ENCODE measurements at regions not wholly inside any gene's neighbourhood (a gene's known extent, or its start where the extent isn't known, plus 50 kb on each side); places are given as distances from the start of the nearest gene placed in this dataset.
A peak's percentile ranks its signal among the peaks of the same experiment; 100 is the strongest.

DNA sequence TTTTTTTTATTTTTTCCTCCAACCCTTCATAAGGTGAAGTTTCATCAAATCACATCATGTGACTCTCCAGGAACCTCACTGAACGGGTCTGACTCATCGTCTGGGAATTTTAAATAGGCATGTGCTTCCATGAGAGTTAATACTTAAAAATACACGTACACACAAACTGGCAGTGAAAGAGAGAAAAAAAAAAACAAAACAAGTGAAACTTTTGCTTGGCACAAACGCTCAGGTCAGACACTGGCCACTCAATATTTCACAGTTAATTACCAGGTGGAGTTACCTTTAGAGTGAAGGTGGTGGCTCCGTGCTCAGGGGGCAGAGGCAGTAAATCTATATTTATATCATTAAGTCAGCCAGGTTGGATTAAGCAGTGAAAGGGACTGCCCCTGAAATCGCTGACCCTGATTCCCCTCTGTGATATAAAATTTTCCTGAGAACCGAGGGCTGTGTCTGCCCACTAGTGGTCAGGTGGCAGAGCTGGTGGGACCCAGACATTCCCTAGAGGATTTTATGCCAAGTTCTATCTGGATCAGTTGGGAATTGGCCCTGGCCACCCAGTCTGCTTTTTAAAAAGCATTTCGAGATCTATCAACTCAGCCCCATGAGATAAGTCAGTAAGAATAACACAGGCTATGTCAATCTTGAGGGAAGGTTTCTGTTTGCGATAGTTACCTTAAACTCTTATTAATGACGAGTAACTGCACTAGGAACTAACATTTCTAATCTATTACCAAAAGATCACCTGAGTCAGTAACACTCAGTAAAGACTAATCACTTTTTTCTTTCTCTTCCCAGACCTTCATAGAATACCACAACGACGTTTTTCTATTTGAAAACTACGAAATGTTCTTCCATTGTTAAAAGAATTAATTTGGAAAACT is 259.1 kb downstream of the HDGFL1 start:
- Histone ChIP-seq H3F3A (ENCODE audit: low read depth) (no peaks in the 10 kb centered on the region), H3K4me2 (peak overlapping the region; percentile 27), H3K9ac (no peak overlapping the region), H4K20me1 (ENCODE audit: low read depth) (no peaks in the 10 kb centered on the region), H3K27ac (no peak overlapping the region), H3K9me3 (ENCODE audit: low read depth) (no peaks in the 10 kb centered on the region), H3K4me3 (no peak overlapping the region), H2AFZ (replicated peaks) (peak overlapping the region; percentile 57), H3K27me3 (no peaks in the 10 kb centered on the region), H3K4me1 (peaks cover 6% of the 10 kb centered on the region), H3K36me3 (no peaks in the 10 kb centered on the region), H3K79me2 (ENCODE audit: low read depth) (no peaks in the 10 kb centered on the region)
- H3K9me3 Mint-ChIP-seq: no peaks in the 10 kb centered on the region
- peak; percentile 75 for DNase-seq (ENCODE audit: low spot score)
- peak overlapping the region; percentile 61 for H3K27ac Mint-ChIP-seq
- no peaks in the 10 kb centered on the region for H3K27me3 Mint-ChIP-seq (ENCODE audit: insufficient read depth, low read depth)
- peaks cover 24% of the 10 kb centered on the region for H3K4me1 Mint-ChIP-seq
- no peak overlapping the region for H3K4me3 Mint-ChIP-seq
- H3K36me3 Mint-ChIP-seq: peaks cover 2% of the 10 kb centered on the region
- TF ChIP-seq, protein P1, sequence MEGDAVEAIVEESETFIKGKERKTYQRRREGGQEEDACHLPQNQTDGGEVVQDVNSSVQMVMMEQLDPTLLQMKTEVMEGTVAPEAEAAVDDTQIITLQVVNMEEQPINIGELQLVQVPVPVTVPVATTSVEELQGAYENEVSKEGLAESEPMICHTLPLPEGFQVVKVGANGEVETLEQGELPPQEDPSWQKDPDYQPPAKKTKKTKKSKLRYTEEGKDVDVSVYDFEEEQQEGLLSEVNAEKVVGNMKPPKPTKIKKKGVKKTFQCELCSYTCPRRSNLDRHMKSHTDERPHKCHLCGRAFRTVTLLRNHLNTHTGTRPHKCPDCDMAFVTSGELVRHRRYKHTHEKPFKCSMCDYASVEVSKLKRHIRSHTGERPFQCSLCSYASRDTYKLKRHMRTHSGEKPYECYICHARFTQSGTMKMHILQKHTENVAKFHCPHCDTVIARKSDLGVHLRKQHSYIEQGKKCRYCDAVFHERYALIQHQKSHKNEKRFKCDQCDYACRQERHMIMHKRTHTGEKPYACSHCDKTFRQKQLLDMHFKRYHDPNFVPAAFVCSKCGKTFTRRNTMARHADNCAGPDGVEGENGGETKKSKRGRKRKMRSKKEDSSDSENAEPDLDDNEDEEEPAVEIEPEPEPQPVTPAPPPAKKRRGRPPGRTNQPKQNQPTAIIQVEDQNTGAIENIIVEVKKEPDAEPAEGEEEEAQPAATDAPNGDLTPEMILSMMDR (IDR thresholded peaks at IDR 0.05): peak; percentile 89
- TF ChIP-seq EZH2phosphoT487 (IDR thresholded peaks at IDR 0.05) (no peak), EZH2 (IDR thresholded peaks at IDR 0.05) (no peak)

DNA sequence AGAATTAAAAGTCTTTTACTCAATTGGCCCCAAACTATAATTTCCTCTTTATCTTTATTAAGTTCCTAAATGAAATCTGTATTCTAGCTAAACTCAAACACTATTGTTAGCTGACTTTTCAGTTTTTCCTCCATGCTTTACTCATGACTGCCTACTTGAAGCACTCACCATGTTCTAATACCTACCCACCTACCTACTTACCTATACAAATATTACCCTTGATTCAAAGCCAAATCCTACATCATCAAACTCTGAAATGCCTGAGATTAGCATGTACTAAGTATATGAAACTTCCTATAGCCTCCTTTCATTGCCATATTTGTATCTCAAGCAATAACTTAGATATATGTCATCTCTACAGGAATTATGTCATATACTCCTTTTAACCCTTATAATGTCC is 259.7 kb downstream of the HDGFL1 start:
- Histone ChIP-seq H4K20me1 (ENCODE audit: low read depth) (no peaks in the 10 kb centered on the region), H3K4me2 (no peak overlapping the region), H3K9ac (no peak overlapping the region), H3K79me2 (ENCODE audit: low read depth) (no peaks in the 10 kb centered on the region), H3K36me3 (no peaks in the 10 kb centered on the region), H3K4me3 (no peak overlapping the region), H2AFZ (replicated peaks) (no peak overlapping the region), H3K4me1 (peaks cover 6% of the 10 kb centered on the region), H3F3A (ENCODE audit: low read depth) (no peaks in the 10 kb centered on the region), H3K27me3 (no peaks in the 10 kb centered on the region), H3K27ac (no peak overlapping the region), H3K9me3 (ENCODE audit: low read depth) (no peaks in the 10 kb centered on the region)
- no peak overlapping the region for H3K4me3 Mint-ChIP-seq
- no peak for DNase-seq (ENCODE audit: low spot score)
- peaks cover 2% of the 10 kb centered on the region for H3K27me3 Mint-ChIP-seq (ENCODE audit: insufficient read depth, low read depth)
- H3K36me3 Mint-ChIP-seq: peaks cover 2% of the 10 kb centered on the region
- TF ChIP-seq, protein P1 (IDR thresholded peaks at IDR 0.05): no peak
- TF ChIP-seq EZH2 (IDR thresholded peaks at IDR 0.05): no peak
- peaks cover 3% of the 10 kb centered on the region for H3K9me3 Mint-ChIP-seq
- H3K4me1 Mint-ChIP-seq: peaks cover 24% of the 10 kb centered on the region
- H3K27ac Mint-ChIP-seq: no peak overlapping the region

DNA sequence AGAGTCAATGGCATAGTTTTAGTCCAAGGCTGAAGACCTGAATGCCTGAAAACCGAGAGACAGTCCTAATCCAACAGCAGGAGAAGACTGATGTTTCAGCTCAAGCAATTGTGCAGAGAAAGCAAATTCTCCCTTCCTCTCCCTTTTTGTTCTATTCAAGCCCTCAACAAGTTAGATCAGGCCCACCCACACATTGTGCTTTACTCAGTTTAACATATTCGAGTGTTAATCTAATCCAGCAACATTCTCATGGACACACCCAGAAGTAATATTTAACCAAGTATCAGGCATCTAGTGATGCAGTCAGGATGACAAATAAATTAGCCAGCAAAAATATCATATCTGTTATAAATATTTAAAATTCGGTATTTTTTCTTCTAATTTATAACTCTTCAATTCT is 261.1 kb downstream of the HDGFL1 start:
- H3K27ac Mint-ChIP-seq: no peak overlapping the region
- no peaks in the 10 kb centered on the region for H3F3A ChIP-seq (ENCODE audit: low read depth)
- H3K36me3 Mint-ChIP-seq: peaks cover 10% of the 10 kb centered on the region
- H4K20me1 ChIP-seq (ENCODE audit: low read depth): no peaks in the 10 kb centered on the region
- H2AFZ ChIP-seq (replicated peaks): no peak overlapping the region
- H3K27me3 ChIP-seq: no peaks in the 10 kb centered on the region
- no peak for DNase-seq (ENCODE audit: low spot score)
- peaks cover 6% of the 10 kb centered on the region for H3K4me1 ChIP-seq
- no peaks in the 10 kb centered on the region for H3K9me3 ChIP-seq (ENCODE audit: low read depth)
- H3K9ac ChIP-seq: no peak overlapping the region
- no peak overlapping the region for H3K4me2 ChIP-seq
- H3K9me3 Mint-ChIP-seq: peaks cover 9% of the 10 kb centered on the region
- H3K4me3 Mint-ChIP-seq: no peak overlapping the region
- H3K4me1 Mint-ChIP-seq: peaks cover 24% of the 10 kb centered on the region
- H3K36me3 ChIP-seq: no peaks in the 10 kb centered on the region
- TF ChIP-seq EZH2 (IDR thresholded peaks at IDR 0.05) (no peak), EZH2phosphoT487 (IDR thresholded peaks at IDR 0.05) (no peak)
- TF ChIP-seq, protein P1 (IDR thresholded peaks at IDR 0.05): no peak
- no peaks in the 10 kb centered on the region for H3K79me2 ChIP-seq (ENCODE audit: low read depth)
- H3K27me3 Mint-ChIP-seq (ENCODE audit: insufficient read depth, low read depth): peaks cover 2% of the 10 kb centered on the region
- H3K4me3 ChIP-seq: no peak overlapping the region
- no peak overlapping the region for H3K27ac ChIP-seq

Data from neural progenitor cell (in vitro differentiated cells).